Gastrocnemius medialis (tissue), 4 donors: ENCODE measurements at regions not wholly inside any gene's neighbourhood (a gene's known extent, or its start where the extent isn't known, plus 50 kb on each side); places are given as distances from the start of the nearest gene placed in this dataset.

ENCODE experiments used
- ATAC-seq, 2 donors: fragments of 150-250 bp; one replicate each; pipeline ENCODE4 v1.9.1; 2016
- DNase-seq, 2 donors: peaks; one replicate each; pipeline ENCODE4 v3.0.0-alpha.2; 2019
- H3K27ac ChIP-seq, 4 donors: fragments of 200-600 bp; sonication (generic); 1 replicate in 1 of 4; 2 replicates in 3 of 4; pipeline ENCODE4 v1.5.1; 2016 to 2018; ENCODE audit warnings: mild to moderate bottlenecking in 2 of 4, moderate library complexity in 1 of 4
- H3K27me3 ChIP-seq, 3 donors: fragments of 200-600 bp; sonication (generic) in 2 of 3; 1 replicate in 1 of 3; 2 replicates in 2 of 3; pipeline versions ENCODE4 v1.5.1 to v1.6.0; 2016 to 2019; ENCODE audit warnings: mild to moderate bottlenecking in 1 of 3, moderate library complexity in 1 of 3
- H3K36me3 ChIP-seq, 2 donors: fragments of 200-600 bp; sonication (generic) in 1 of 2; one replicate each; pipeline ENCODE4 v1.5.1; 2017 to 2018
- H3K4me1 ChIP-seq, 2 donors: fragments of 200-600 bp; sonication (generic) in 1 of 2; one replicate each; pipeline ENCODE4 v1.5.1; 2016 to 2017; ENCODE audit warnings: mild to moderate bottlenecking in 2 of 2
- H3K4me3 ChIP-seq, 4 donors: fragments of 200-600 bp; sonication (generic) in 3 of 4; 1 replicate in 1 of 4; 2 replicates in 3 of 4; pipeline ENCODE4 v1.5.1; 2016 to 2019; ENCODE audit warnings: mild to moderate bottlenecking in 2 of 4
- H3K9me3 ChIP-seq, 3 donors: fragments of 200-600 bp; sonication (generic) in 2 of 3; 1 replicate in 1 of 3; 2 replicates in 2 of 3; pipeline ENCODE4 v1.5.1; 2016 to 2019
- CTCF ChIP-seq, 5 experiments: fragments of 450-650 bp in 3 of 5; fragments of 200-600 bp in 2 of 5; sonication (generic) in 2 of 5; IDR thresholded peaks in 4 of 5; conservative IDR thresholded peaks in 1 of 5; 1 replicate in 4 of 5; 2 replicates in 1 of 5; pipeline ENCODE4 v1.5.1; 2016 to 2019; ENCODE audit warnings: antibody characterized with exemption in 5 of 5, mild to moderate bottlenecking in 3 of 5, moderate library complexity in 3 of 5
- POLR2A ChIP-seq, 2 donors: fragments of 450-650 bp; IDR thresholded peaks; one replicate each; pipeline ENCODE4 v1.6.1; 2017; ENCODE audit warnings: antibody characterized with exemption in 2 of 2, mild to moderate bottlenecking in 2 of 2, moderate library complexity in 2 of 2
- in situ Hi-C, 4 donors: fragments of 200-750 bp; cut with MboI; loops; one replicate each; pipeline versions ENCODE4 v1.15.0 to v1.8.0; 2017; ENCODE audit warnings: low sequenced_read_pairs in 4 of 4
- intact Hi-C: fragments of 100-400 bp; cut with DNase I; formaldehyde crosslinking; loops from one replicate; pipeline ENCODE4 v1.15.1; 2023; ENCODE audit warnings: low total_unique reads

- no peaks in the 10 kb centered on the region for H3K27me3 ChIP-seq
- intact Hi-C loops, result no loop called here
- no peak overlapping the region for H3K27ac ChIP-seq
- H3K36me3 ChIP-seq, result no peaks in the 10 kb centered on the region
- H3K4me1 ChIP-seq, result no peaks in the 10 kb centered on the region
- in situ Hi-C loops, result no loop called here
- TF ChIP-seq POLR2A (IDR thresholded peaks at IDR 0.05), result no peak
- no peak for TF ChIP-seq CTCF (IDR thresholded peaks at IDR 0.05 in 4 of 5, conservative IDR thresholded peaks at IDR 0.05 in 1 of 5)
- ATAC-seq (no peak), DNase-seq (no peak)
- H3K4me3 ChIP-seq, result no peak overlapping the region
- H3K9me3 ChIP-seq, result no peaks in the 10 kb centered on the region
These were observed 69.8 kb downstream of the POU3F3 start for GRCh38 chr2:104923665-104924064.

DNA sequence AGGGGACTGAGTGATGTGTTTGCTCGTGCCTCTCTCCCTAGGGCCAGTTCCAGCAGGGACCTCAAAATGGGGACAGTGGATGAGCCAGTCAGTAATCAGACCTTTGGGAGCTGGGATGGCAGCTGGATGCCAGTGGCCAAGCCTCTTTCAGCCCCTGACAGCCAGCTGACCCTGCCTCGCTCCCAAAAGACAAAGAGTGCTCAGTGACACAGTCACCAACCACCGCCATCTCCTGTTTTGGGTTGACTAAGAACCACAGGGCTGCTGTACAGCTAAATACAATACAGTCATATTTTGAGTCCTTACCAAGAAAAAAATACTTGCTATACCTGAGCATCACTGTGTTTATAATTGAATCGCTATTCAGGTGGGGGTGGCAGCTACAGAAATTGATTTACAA is 75.7 kb downstream of the POU3F3 start:
- Histone ChIP-seq H3K4me3 (no peak overlapping the region), H3K27ac (no peak overlapping the region), H3K27me3 (no peaks in the 10 kb centered on the region), H3K9me3 (no peaks in the 10 kb centered on the region), H3K4me1 (no peaks in the 10 kb centered on the region), H3K36me3 (no peaks in the 10 kb centered on the region)
- no peak for ATAC-seq
- in situ Hi-C loops (no loop called here), intact Hi-C loops (no loop called here)
- no peak for DNase-seq
- no peak for TF ChIP-seq CTCF (IDR thresholded peaks at IDR 0.05 in 4 of 5, conservative IDR thresholded peaks at IDR 0.05 in 1 of 5)
- TF ChIP-seq POLR2A (IDR thresholded peaks at IDR 0.05), result no peak

DNA sequence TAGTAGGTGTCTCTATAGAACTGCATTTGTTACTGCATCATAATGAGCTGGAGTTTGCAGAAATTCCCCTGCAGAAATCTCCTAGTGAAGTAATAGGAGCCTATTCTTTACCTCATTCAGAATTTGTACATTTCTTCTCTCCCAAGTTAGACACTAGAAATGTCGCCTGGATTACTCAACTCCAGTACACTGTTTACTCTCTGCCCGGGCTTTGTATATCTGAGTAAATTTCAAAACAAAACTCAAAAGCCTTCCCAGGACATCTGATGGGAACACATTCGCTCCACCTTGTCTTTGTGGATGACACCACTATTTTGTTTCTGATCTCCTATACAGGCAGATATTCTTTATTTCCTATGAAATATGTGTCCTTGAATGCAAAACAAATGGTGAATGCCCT is 76.8 kb downstream of the POU3F3 start:
- in situ Hi-C loops (no loop called here), intact Hi-C loops (no loop called here)
- H3K36me3 ChIP-seq, result no peaks in the 10 kb centered on the region
- H3K4me1 ChIP-seq, result no peaks in the 10 kb centered on the region
- H3K27ac ChIP-seq, result no peak overlapping the region
- no peaks in the 10 kb centered on the region for H3K9me3 ChIP-seq
- ATAC-seq, result no peak
- H3K4me3 ChIP-seq, result no peak overlapping the region
- DNase-seq, result no peak
- H3K27me3 ChIP-seq, result no peaks in the 10 kb centered on the region
- no peak for TF ChIP-seq POLR2A (IDR thresholded peaks at IDR 0.05)
- no peak for TF ChIP-seq CTCF (IDR thresholded peaks at IDR 0.05 in 4 of 5, conservative IDR thresholded peaks at IDR 0.05 in 1 of 5)

DNA sequence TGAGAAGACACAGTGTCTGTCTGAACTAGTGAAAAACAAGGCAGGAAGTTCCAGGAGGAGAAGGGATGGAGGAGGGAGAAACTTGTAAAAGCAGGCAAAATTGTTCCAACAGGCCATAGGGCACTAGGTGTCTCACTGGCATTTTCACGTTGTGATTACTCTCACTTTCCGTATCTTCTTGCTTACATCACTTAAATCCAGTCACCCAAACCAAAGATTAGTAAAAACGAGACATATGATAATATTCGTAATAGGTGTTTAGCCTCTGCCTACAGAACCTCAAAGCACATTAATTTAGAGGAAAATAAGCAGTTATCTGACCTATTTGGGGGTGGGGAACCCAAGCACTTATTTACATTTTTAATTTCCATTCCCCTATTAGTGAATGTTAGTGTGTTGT is 78.3 kb downstream of the POU3F3 start:
- ATAC-seq (no peak), DNase-seq (no peak)
- H3K4me3 ChIP-seq, result no peak overlapping the region
- no peaks in the 10 kb centered on the region for H3K36me3 ChIP-seq
- intact Hi-C loops (no loop called here), in situ Hi-C loops (no loop called here)
- no peaks in the 10 kb centered on the region for H3K27me3 ChIP-seq
- no peak overlapping the region for H3K27ac ChIP-seq
- no peaks in the 10 kb centered on the region for H3K9me3 ChIP-seq
- H3K4me1 ChIP-seq, result no peaks in the 10 kb centered on the region
- TF ChIP-seq CTCF (IDR thresholded peaks at IDR 0.05 in 4 of 5, conservative IDR thresholded peaks at IDR 0.05 in 1 of 5), result no peak
- TF ChIP-seq POLR2A (IDR thresholded peaks at IDR 0.05), result no peak

DNA sequence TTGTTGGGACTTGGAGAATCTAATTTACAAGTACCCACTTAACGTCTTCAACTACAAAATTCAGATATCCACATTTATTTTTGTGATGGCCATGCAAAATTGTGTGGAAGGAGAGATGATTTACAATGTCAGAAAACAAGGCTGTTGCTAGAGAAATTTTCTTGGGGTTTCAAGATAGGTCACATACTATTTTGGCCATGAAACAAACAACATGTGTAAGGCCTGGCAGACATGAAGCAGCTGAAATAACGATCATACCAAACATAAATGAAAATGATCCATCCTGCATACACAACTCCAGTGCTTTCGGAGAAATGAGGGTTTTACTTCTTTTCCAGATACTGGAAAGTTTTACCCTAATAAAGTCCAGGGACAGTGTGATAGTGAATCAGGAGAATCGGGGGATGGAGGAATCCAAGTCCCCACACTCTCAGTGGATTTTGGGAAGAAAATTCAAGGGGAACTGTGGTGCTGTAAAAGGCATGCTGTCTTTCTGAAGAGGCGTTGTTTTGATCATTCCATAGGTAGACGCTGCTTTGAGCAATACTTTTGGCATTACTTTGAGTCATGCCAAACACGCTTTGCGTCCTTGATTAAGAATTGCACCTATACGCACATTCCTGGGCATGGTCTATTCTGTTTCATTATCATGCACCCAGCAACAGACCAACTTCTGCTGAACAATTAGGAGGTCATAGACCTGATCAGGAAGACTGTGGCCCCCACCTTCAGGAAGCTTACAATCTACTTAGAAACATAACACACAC is 79.4 kb downstream of the POU3F3 start:
- Histone ChIP-seq H3K27me3 (no peaks in the 10 kb centered on the region), H3K4me1 (no peaks in the 10 kb centered on the region), H3K27ac (no peak overlapping the region), H3K4me3 (no peak overlapping the region), H3K36me3 (no peaks in the 10 kb centered on the region), H3K9me3 (no peaks in the 10 kb centered on the region)
- TF ChIP-seq POLR2A (IDR thresholded peaks at IDR 0.05), result no peak
- no peak for TF ChIP-seq CTCF (IDR thresholded peaks at IDR 0.05 in 4 of 5, conservative IDR thresholded peaks at IDR 0.05 in 1 of 5)
- no peak for DNase-seq
- intact Hi-C loops (no loop called here), in situ Hi-C loops (no loop called here)
- ATAC-seq, result no peak
